Jurkat, Clone E6-1 (cell line): ENCODE measurements at regions not wholly inside any gene's neighbourhood (a gene's known extent, or its start where the extent isn't known, plus 50 kb on each side); places are given as distances from the start of the nearest gene placed in this dataset.

ENCODE experiments used
- DNase-seq: peaks from one replicate; pipeline ENCODE4 v3.0.0-alpha.2; 2011; ENCODE audit warnings: low read depth, low spot score
- H3K4me3 ChIP-seq: 2 replicates; pipeline ENCODE4 v1.5.1; 2011; ENCODE audit warnings: mild to moderate bottlenecking, low read length, control low read depth, moderate library complexity

DNA sequence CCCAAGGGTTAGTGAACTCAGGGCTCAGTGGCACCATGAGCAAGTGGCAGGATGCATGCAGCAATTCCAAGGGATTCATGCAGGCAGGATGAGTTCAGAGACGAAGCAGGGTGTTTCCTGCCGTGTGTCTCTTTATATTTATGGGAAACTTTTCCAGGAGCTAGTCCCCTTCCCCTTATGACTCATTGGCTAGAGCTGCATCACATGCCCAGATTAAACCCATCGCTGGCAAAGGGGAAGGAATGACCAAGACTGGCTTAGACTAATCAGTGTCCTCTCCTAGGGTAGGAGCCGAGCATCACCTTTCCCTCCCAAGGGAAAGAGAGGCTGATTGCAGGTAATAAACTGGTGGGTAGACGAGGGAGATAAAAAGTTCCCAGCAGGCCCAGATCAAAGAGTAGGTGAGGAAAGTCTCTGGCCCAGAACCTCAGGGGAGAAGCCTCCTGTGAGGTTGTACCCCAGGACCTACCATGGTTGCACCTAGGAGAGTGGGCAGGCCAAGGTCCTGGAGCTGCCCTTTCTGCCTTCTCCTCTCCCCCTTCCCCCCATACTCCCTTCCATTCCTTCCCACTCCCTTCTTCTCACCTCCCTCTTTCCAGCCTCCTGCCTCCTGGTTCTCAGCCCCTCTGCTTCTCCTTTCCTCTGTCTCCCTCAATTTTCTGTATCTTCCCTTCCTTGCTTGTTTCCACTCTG lies 67.8 kb upstream of the ITGA11 start:
- no peak for DNase-seq
- H3K4me3 ChIP-seq = no peak overlapping the region

- DNase-seq = no peak
- H3K4me3 ChIP-seq = no peak overlapping the region
Observed at GRCh38 chr15:68500363-68501258, 68.6 kb upstream of the ITGA11 start.

DNA sequence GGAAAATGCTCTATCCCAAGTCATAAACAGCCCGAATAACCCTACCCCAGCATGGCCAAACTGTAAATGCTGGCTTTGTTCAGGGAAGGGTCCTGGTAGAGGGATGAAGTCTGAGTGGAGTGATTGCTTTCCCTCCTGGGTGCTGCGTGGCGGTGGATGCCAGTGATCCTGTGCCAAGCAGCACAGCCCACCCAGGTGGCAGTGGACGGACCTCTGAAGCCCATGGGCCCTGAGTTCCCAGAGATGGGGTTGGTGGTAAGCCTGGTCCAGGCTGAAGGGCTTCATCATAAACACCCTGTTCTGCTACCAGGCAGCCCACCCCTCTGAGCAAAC lies 69.3 kb upstream of the ITGA11 start:
- no peak for DNase-seq
- no peak overlapping the region for H3K4me3 ChIP-seq

GRCh38 chr15:68501616-68502015 lies 69.7 kb upstream of the ITGA11 start:
- no peak for DNase-seq
- no peak overlapping the region for H3K4me3 ChIP-seq

GRCh38 chr15:68502398-68502901 lies 70.5 kb upstream of the ITGA11 start:
- H3K4me3 ChIP-seq = no peak overlapping the region
- no peak for DNase-seq

GRCh38 chr15:68503213-68503612 lies 71.2 kb upstream of the ITGA11 start:
- no peak for DNase-seq
- H3K4me3 ChIP-seq = no peak overlapping the region

DNA sequence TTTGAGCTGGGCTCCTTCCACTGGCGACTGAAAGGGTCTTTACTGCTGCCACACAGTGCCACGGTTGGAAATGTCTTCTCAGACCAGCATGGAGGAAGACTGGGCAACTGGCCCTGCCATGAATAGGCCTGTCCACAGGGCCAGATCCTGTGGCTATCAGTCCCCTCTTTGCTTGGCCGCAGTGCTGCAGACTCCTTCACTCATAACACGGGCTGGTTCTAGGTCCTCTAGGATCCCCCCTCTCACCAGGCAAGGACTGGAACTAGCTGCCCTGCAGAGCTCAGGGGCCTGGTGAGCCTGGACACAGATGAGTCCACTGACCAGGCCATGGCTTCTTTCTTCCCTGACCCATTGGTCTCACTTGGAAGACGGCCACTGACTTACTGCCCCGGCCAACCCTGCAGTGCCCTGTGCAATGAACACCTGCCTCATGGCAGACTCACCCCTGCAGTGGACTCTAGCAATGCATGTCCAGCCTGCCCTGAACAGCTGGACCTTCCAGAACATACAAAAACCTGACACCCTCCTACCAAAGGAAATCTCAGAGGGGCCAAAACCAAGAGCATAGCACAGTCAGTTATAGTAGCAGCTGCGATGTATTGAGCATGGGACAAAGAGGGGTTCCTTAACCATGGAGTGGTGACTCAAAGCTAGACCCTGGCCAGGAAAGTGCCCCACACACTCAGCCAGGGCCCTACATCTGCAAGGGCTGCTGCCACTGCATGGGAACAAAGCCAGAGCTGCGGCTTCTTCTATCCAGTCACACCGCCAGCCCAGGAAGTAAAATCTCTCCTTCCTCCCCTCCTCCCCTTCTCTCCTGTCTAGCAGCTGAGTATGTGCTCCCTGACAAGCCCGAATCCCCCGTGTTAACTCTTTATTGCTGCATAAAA lies 72.1 kb upstream of the ITGA11 start:
- H3K4me3 ChIP-seq = peak overlapping the region; percentile 23
- peak; percentile 62 for DNase-seq

DNA sequence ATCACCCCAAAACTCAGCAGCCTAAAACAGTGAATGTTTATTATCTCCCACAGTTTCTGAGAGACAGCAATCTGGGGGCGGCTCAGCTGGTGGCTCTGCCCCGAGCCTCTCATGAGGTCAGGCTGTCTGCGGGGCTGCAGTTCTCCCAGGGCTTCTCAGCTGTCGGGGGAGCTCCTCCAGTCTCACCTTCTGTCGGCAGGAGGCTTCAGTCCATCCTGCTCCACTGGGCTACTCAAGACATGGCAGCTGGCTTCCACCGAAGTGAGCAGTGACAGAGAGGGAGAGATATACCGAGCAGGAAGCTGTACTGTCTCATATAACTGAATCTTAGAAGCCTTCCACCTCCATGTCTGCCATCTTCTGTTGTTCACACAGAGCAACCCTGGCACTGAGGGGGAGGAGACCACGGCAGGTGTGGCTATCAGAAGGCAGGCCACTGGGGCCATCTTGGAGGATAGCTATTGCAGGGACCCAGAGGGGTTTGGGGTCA lies 72.8 kb upstream of the ITGA11 start:
- H3K4me3 ChIP-seq = peak overlapping the region; percentile 23
- DNase-seq = peak; percentile 14

- H3K4me3 ChIP-seq = no peak overlapping the region
- no peak for DNase-seq
Observed at GRCh38 chr15:68506071-68506470, 72.7 kb upstream of the CORO2B start.

- no peak overlapping the region for H3K4me3 ChIP-seq
- DNase-seq = no peak
Observed at GRCh38 chr15:68507447-68507846, 71.3 kb upstream of the CORO2B start.

GRCh38 chr15:68508485-68509189 lies 70.2 kb upstream of the CORO2B start:
- H3K4me3 ChIP-seq = no peak overlapping the region
- DNase-seq = no peak

- no peak overlapping the region for H3K4me3 ChIP-seq
Observed at GRCh38 chr15:68510558-68510957, 68.2 kb upstream of the CORO2B start.

DNA sequence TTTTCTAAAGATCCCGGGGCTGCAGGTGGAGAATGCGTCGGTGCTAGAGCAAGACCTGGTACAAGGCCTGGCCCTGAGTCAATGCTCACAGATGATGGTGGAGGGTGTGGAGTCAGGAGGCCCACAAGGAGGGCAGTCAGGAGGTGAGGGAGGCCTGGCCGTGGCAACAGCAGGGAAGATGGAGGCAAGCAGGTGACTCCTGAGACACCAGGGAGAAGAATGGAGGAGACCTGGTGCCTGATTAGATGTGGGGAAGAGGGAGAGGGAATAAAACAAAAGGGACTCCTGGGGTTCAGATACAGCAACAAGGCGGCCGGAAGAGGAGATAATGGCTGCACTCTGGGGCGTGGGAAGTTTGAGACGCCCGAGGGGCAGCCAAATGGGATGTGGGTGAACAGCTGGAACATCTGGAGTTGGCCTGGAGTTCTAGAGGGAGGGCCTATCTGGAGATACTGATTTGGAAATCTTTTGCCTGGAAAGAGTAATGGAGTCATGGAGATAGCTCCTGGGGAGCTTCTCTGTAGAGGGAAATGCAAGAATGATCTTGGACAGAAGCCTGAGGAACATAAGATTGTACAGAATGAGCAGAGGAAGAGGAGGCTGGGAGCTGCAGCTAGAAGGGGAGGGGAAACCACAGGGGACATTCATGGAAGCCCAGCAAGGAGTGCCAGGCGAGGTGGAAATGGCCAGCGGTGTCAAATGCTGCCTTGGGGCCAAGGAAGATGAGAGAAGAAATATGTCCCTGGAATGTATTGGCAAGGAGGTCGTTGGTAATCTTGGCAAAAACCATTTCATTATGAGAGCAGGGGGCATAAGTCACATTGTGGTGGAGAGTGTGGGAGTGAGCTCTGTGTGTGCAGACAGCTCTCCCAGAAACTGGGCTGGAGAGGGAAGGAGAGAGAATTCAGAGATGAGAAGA lies 67.5 kb upstream of the CORO2B start:
- no peak for DNase-seq
- H3K4me3 ChIP-seq = no peak overlapping the region

More at GRCh38 chr15:68510558-68510957, 68.2 kb upstream of the CORO2B start:
- no peak for DNase-seq

- DNase-seq = no peak
- H3K4me3 ChIP-seq = no peak overlapping the region
Observed at GRCh38 chr15:68512052-68512451, 66.7 kb upstream of the CORO2B start.

GRCh38 chr15:68512598-68512997 lies 66.2 kb upstream of the CORO2B start:
- no peak for DNase-seq
- no peak overlapping the region for H3K4me3 ChIP-seq

DNA sequence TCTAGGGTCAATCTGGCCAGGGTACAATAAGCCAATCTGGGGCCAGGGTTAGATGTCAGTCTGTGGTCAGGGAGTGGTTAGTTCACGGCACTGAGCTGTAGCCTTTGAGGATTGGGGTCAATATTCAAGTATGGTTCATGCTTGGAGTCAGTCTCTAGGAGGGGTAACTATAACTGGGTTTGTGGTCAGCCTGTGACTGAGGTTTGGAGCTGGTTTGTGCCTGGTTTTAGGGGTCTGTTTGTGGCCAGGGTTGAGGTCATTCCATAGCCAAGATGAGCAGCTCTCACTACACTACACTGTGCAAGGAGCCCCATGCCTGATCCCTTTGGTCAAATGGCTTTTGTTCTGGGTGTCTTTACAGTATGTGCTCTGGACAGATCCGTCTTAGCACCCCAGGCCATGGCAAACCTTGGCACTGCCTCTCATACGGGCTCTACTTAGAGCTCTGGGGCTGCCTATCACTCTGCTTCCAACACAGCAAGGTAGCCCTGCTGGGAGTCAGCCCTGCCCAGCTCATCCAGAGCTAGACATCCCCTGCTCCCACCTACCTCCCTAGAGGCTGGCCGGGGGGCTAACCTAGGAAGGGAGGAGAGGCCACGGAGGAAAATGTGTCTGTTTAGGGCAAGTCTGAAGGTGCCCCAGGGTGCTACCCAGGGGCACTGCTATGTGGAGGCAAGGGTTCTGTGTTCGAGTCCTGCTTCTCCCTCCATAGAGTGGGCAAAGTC lies 63.3 kb upstream of the CORO2B start:
- no peak for DNase-seq
- no peak overlapping the region for H3K4me3 ChIP-seq

- DNase-seq = no peak
- H3K4me3 ChIP-seq = no peak overlapping the region
Observed at GRCh38 chr15:68517285-68517761, 61.5 kb upstream of the CORO2B start.
